ENCODE measurements at regions not wholly inside any gene's neighbourhood (a gene's known extent, or its start where the extent isn't known, plus 50 kb on each side); places are given as distances from the start of the nearest gene placed in this dataset.

GRCh38 chr13:111532111-111532510, 211.7 kb downstream of the TEX29 start:
- Histone ChIP-seq H3K27me3 (ENCODE audit: insufficient read depth, low read length, poor library complexity, severe bottlenecking) (no peaks in the 10 kb centered on the region), H3K4me2 (ENCODE audit: low read depth, low read length, poor library complexity, severe bottlenecking) (no peak overlapping the region), H3K9me2 (replicated peaks; ENCODE audit: low read depth, low read length) (no peaks in the 10 kb centered on the region), H3K4me3 (ENCODE audit: low read length, poor library complexity, severe bottlenecking) (no peak overlapping the region), H3K9ac (ENCODE audit: low read depth, low read length, poor library complexity, severe bottlenecking) (no peak overlapping the region), H3K9me3 (ENCODE audit: insufficient read depth, low read depth, low read length) (no peaks in the 10 kb centered on the region), H3F3A (ENCODE audit: low read depth) (no peaks in the 10 kb centered on the region), H3K79me2 (ENCODE audit: insufficient read depth, low read length) (no peaks in the 10 kb centered on the region), H3K36me3 (ENCODE audit: insufficient read depth, low read length) (no peaks in the 10 kb centered on the region), H3K4me1 (ENCODE audit: insufficient read depth, low read length, poor library complexity, severe bottlenecking) (no peaks in the 10 kb centered on the region), H2AFZ (ENCODE audit: low read length) (no peak overlapping the region), H4K20me1 (ENCODE audit: insufficient read depth, low read length, poor library complexity, severe bottlenecking) (no peaks in the 10 kb centered on the region)
- TF ChIP-seq CTCF (conservative IDR thresholded peaks at IDR 0.05; ENCODE audit: low read length) (no peak), EZH2phosphoT487 (IDR thresholded peaks at IDR 0.05; ENCODE audit: borderline replicate concordance) (no peak)

DNA sequence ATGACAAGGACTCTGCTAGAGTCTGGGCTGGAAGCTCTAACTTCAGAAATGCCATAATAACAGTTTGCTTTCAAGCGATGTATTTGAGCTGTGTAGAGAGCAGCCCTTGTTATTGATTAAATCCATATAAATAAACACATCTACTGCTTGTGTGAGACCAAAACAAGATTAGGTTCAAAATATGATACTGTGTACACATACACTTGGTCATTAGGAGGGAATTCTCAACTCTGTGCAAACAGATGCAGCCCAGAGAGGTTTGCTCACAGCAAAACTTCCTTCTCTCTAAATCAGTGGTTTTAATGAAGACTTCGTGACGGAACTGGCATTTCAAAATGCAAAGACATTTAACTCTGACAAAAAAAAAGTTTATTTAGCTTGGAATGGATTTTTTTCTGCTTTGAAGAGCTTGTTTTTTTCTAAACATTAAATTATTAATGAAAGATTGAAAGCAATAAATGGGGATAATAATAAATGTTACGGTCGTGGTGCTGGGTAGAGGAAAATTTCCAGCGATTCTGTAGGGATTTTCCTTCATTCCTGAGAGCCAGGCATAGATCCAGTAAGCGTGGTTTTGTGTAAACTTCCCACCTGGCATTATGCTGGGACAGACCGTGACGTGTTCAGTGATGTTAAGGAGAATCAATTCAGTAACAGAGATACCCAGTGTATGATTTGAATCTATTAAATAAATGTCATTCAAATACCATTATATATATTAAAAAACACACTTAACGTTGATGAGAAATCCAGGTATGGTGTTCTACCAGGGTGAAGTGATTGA, 213.7 kb downstream of the TEX29 start:
- H3K4me2 ChIP-seq (ENCODE audit: low read depth, low read length, poor library complexity, severe bottlenecking), result no peak overlapping the region
- no peaks in the 10 kb centered on the region for H4K20me1 ChIP-seq (ENCODE audit: insufficient read depth, low read length, poor library complexity, severe bottlenecking)
- no peaks in the 10 kb centered on the region for H3K79me2 ChIP-seq (ENCODE audit: insufficient read depth, low read length)
- no peaks in the 10 kb centered on the region for H3K4me1 ChIP-seq (ENCODE audit: insufficient read depth, low read length, poor library complexity, severe bottlenecking)
- H3K9ac ChIP-seq (ENCODE audit: low read depth, low read length, poor library complexity, severe bottlenecking), result no peak overlapping the region
- no peak for TF ChIP-seq EZH2phosphoT487 (IDR thresholded peaks at IDR 0.05; ENCODE audit: borderline replicate concordance)
- no peak for TF ChIP-seq CTCF (conservative IDR thresholded peaks at IDR 0.05; ENCODE audit: low read length)
- H3K27me3 ChIP-seq (ENCODE audit: insufficient read depth, low read length, poor library complexity, severe bottlenecking), result no peaks in the 10 kb centered on the region
- no peaks in the 10 kb centered on the region for H3F3A ChIP-seq (ENCODE audit: low read depth)
- H3K4me3 ChIP-seq (ENCODE audit: low read length, poor library complexity, severe bottlenecking), result no peak overlapping the region
- H3K36me3 ChIP-seq (ENCODE audit: insufficient read depth, low read length), result no peaks in the 10 kb centered on the region
- no peaks in the 10 kb centered on the region for H3K9me2 ChIP-seq (replicated peaks; ENCODE audit: low read depth, low read length)
- H3K9me3 ChIP-seq (ENCODE audit: insufficient read depth, low read depth, low read length), result no peaks in the 10 kb centered on the region
- no peak overlapping the region for H2AFZ ChIP-seq (ENCODE audit: low read length)

DNA sequence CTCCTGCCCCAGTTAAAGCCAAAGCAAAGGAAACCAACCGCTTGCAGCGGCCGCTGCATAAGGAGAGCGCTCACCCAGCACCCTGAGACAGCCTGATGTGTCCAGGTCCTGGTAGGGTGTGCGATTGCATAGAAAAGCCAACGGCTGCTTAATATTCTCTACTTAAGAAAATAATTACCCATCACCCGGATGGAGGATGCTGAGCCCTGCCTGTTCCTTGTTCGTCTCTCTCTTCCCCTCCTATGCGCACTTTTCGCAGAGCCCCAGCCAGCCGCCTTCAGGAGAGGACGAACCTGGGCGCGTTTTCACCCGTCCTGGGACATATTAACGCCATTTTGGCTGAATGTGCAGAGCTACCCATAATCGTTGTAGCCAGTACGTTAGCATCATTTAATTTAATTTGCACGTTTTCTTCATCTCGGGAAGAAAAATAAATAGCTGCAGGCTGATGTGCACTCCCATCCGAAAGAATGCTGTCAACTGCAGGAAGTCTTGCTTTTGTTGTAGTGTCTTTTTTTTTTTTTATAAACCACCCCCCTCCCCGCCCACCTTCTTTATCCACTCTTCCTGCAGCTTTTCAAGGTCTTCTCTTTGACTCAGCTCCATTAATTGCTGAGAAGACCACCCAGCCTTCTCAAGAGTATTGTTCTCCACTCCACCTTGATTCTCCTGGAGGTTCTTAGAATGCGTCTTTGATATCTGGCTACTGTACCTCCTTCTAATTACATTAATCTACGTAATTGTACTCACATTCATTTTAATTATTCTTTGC, 214.5 kb downstream of the TEX29 start:
- Histone ChIP-seq H2AFZ (ENCODE audit: low read length) (peak overlapping the region; percentile 67), H3K9me2 (replicated peaks; ENCODE audit: low read depth, low read length) (no peaks in the 10 kb centered on the region), H3K9ac (ENCODE audit: low read depth, low read length, poor library complexity, severe bottlenecking) (no peak overlapping the region), H4K20me1 (ENCODE audit: insufficient read depth, low read length, poor library complexity, severe bottlenecking) (no peaks in the 10 kb centered on the region), H3K4me2 (ENCODE audit: low read depth, low read length, poor library complexity, severe bottlenecking) (peak overlapping the region; percentile 39), H3K4me3 (ENCODE audit: low read length, poor library complexity, severe bottlenecking) (peak overlapping the region; percentile 30), H3K4me1 (ENCODE audit: insufficient read depth, low read length, poor library complexity, severe bottlenecking) (no peaks in the 10 kb centered on the region), H3K36me3 (ENCODE audit: insufficient read depth, low read length) (no peaks in the 10 kb centered on the region), H3K9me3 (ENCODE audit: insufficient read depth, low read depth, low read length) (no peaks in the 10 kb centered on the region), H3K27me3 (ENCODE audit: insufficient read depth, low read length, poor library complexity, severe bottlenecking) (no peaks in the 10 kb centered on the region), H3K79me2 (ENCODE audit: insufficient read depth, low read length) (no peaks in the 10 kb centered on the region), H3F3A (ENCODE audit: low read depth) (no peaks in the 10 kb centered on the region)
- no peak for TF ChIP-seq EZH2phosphoT487 (IDR thresholded peaks at IDR 0.05; ENCODE audit: borderline replicate concordance)
- TF ChIP-seq CTCF (conservative IDR thresholded peaks at IDR 0.05; ENCODE audit: low read length), result no peak

Data from Loucy (cell line).